Inflammatory macrophage (primary cell): ENCODE measurements at regions not wholly inside any gene's neighbourhood (a gene's known extent, or its start where the extent isn't known, plus 50 kb on each side); places are given as distances from the start of the nearest gene placed in this dataset.

Experiments
- DNase-seq, 2 donors: peaks; one replicate each; pipeline ENCODE4 v3.0.0-alpha.2; 2020 to 2022

- no peak for DNase-seq
Observed at GRCh38 chr3:195013411-195014361, 257.3 kb downstream of the XXYLT1 start.

GRCh38 chr3:195015021-195015420 is 255.9 kb downstream of the XXYLT1 start:
- DNase-seq = no peak

- DNase-seq = no peak
Observed at GRCh38 chr3:195017151-195017550, 253.8 kb downstream of the XXYLT1 start.
